22Rv1 (cell line): ENCODE measurements at regions not wholly inside any gene's neighbourhood (a gene's known extent, or its start where the extent isn't known, plus 50 kb on each side); places are given as distances from the start of the nearest gene placed in this dataset.

Experiments used
- H3K27ac ChIP-seq: fragments of 450-650 bp; 2 replicates; pipeline ENCODE4 v1.5.1; 2017
- ZFX ChIP-seq: fragments of 450-650 bp; IDR thresholded peaks from 2 replicates; pipeline ENCODE4 v1.6.1; 2017; ENCODE audit warnings: antibody characterized with exemption, borderline replicate concordance
- TF ChIP-seq, protein P1 (sequence below): fragments of 450-650 bp; IDR thresholded peaks from 2 replicates; pipeline ENCODE4 v1.5.1; 2017; ENCODE audit warnings: mild to moderate bottlenecking

DNA sequence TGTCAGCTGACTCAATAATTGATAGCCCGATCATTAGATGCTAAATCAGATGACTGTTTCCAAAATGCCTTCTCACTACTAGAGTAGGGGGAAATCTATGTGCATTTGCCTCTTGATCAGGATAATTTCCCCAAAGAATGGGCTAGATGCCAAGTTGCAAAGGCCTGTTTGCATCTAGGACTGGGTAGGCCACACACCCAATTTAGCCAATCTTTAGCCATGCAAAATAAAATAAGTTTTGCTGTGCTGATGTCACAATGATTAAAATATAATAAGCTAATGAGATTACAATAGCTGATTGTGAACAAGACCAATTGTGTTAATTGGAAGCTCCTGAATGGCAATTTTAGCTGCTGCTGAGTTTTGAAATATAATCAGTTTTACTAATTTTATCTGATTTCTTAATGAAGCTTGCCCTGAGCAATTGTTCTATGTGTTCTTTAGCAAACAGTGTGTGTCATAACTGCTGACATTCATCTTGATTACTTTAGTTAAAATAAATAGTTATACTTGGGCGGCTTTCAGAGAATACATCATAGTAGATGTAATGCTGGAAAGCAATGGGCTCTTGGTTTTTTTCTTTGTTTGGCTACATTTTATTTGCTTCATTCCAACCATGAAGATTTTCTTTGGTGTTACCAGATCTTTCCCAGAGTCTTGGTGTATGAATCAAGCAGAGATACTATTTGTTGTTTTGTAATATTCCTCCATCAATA lies 973.2 kb upstream of the SLC35B3 start:
- no peak for TF ChIP-seq ZFX
- TF ChIP-seq, protein P1, sequence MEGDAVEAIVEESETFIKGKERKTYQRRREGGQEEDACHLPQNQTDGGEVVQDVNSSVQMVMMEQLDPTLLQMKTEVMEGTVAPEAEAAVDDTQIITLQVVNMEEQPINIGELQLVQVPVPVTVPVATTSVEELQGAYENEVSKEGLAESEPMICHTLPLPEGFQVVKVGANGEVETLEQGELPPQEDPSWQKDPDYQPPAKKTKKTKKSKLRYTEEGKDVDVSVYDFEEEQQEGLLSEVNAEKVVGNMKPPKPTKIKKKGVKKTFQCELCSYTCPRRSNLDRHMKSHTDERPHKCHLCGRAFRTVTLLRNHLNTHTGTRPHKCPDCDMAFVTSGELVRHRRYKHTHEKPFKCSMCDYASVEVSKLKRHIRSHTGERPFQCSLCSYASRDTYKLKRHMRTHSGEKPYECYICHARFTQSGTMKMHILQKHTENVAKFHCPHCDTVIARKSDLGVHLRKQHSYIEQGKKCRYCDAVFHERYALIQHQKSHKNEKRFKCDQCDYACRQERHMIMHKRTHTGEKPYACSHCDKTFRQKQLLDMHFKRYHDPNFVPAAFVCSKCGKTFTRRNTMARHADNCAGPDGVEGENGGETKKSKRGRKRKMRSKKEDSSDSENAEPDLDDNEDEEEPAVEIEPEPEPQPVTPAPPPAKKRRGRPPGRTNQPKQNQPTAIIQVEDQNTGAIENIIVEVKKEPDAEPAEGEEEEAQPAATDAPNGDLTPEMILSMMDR, result no peak
- peak overlapping the region; percentile 97 for H3K27ac ChIP-seq

DNA sequence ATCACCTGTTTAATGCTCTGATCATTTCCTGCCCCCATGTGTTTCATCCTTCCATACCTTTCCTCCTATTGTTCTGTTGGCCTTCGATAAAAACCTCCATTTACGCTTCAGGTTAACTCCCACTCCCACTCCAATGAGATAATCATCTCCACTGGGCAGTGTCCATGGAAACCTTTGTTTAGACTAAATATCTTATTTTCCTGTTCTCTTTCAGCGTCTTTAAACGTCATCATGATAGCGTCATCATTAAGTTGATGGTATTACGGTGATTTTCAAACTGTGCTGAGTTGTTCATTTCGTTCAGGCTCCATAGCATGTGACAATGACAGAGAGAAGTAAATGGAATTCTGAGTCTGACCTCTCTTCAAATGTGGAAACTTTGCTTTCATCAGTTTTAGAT lies 970.5 kb upstream of the SLC35B3 start:
- TF ChIP-seq ZFX, result no peak
- TF ChIP-seq, protein P1, result no peak
- H3K27ac ChIP-seq, result peak overlapping the region; percentile 97

DNA sequence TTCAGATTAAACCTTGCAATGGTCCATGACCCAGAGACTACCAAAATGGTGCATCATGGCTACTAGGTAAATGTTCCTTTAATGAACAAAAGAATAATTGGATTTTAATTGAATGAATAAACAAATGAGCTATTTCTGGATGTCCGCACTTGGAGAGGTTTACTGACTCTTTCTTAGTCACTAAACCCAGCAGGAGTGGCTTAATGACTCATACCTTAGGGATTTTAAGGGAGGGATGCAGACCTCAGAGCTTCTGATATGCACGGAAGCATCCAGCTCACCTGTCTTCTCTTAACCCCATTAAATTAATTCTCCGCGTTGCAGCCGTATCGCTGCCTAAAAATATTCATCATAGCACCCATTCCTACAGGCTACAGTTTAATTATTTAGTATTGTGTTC lies 970.0 kb upstream of the SLC35B3 start:
- TF ChIP-seq, protein P1, result no peak
- no peak for TF ChIP-seq ZFX
- peak overlapping the region; percentile 97 for H3K27ac ChIP-seq

DNA sequence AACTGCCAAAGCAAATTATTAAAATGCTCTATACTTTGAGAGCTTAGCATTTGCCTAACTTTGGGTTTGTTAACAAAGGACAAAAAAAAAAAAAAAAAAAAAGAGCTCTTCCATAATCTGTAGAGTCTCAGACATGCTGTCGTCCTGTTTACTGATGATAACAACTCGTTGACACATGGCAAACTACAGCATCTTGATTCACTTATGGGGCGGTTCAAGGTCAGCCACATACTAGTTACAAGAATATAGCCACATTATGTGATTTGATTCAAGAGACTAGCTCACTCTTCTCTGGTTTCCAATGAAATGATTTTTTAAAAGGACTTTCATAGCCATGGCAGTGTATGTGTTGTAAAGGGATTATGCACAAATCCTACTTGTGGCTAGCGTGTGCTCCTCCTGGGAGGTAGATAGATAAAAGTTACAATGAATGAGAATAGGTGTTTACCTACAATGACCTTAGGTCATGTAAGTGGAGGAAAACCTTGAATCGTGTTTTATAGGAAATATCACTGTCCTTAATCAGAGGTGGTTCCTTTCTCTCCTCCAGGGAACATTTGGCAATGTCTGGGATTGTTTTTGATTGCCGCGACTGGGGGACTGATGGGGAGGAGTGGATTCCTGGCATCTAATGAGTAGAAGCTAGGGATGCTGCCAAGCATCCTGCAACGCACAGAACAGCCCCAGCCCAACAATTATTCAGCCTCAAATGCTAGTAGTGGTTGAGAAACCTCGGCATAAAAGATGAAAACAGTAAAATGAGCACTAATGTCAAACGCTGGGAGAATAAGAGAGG lies 969.2 kb upstream of the SLC35B3 start:
- peak overlapping the region; percentile 97 for H3K27ac ChIP-seq
- no peak for TF ChIP-seq ZFX
- TF ChIP-seq, protein P1, result no peak

DNA sequence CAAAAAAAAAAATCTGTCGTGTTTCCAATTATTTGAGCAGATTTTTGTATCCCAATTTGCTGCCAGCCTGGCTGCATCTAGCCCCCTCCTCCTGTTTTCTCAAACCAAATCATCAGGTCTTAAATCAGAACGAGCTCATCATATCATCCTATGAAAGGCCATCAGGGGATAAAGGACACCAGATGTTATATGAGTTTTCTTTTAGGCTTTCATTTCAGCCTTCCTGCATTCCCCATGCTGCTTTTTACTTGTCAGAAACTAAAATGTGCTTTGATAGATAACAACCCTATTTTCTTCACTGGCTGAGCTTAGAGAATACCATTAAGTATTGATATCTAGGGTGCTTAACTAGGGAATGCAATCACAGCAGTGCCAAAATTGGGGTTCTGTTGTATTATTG lies 968.4 kb upstream of the SLC35B3 start:
- TF ChIP-seq, protein P1, result no peak
- TF ChIP-seq ZFX, result no peak
- peak overlapping the region; percentile 97 for H3K27ac ChIP-seq

DNA sequence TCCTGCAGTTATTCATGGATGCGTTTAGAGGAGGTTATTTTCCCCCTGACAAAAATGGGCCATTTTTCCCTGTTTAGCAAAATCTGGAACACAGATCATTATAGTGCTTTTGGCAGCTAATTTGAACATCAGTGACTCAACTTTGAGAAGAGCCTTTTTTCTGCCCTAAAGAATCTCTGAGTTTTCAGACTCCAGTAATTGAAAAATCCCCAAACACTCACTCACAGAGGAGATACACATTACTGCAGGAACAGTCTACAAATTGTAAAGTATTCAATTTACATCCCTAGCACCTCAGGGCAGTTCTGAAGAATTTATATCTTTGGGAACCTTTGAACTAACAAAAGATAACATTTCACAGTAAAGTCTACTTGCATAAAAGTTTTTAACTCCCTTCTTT lies 966.6 kb upstream of the SLC35B3 start:
- H3K27ac ChIP-seq, result peak overlapping the region; percentile 97
- TF ChIP-seq, protein P1, result no peak
- TF ChIP-seq ZFX, result no peak

DNA sequence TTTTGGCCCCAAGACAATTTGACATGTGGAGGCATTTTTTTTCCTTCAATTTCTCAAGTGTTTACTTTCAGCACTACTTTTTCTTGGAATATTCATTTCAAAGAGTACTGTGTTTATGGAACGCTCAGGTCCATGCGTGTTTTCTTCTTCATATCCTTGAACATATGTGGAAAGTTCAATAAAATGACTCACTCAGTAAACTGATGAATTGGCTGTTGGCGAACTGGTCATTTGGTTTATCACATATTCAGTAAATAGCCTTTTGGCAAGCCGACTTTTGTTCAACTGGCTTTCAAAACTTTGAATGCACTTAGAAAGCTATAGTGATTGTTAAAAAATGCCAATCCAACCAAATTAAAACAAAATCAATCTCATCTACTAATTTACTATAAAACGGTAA lies 964.6 kb upstream of the SLC35B3 start:
- H3K27ac ChIP-seq, result peak overlapping the region; percentile 97
- TF ChIP-seq ZFX, result no peak
- TF ChIP-seq, protein P1, result no peak
